MM.1S (cell line): ENCODE measurements at regions not wholly inside any gene's neighbourhood (a gene's known extent, or its start where the extent isn't known, plus 50 kb on each side); places are given as distances from the start of the nearest gene placed in this dataset.

Experiments
- DNase-seq: peaks from one replicate; pipeline ENCODE4 v3.0.0-alpha.2; 2015
- H2AFZ ChIP-seq: fragments of 300-600 bp; sonication (generic); 2 replicates; pipeline ENCODE4 v1.6.0; 2016; ENCODE audit warnings: antibody characterized with exemption, low read length
- H3F3A ChIP-seq: fragments of 300-600 bp; sonication (generic); 2 replicates; pipeline ENCODE4 v1.6.1; 2016; ENCODE audit warnings: mild to moderate bottlenecking, antibody characterized with exemption, low read length, moderate library complexity, mixed read lengths; ENCODE audit not compliant: insufficient read depth
- H3K27ac ChIP-seq: fragments of 300-600 bp; sonication (generic); 2 replicates; pipeline ENCODE4 v1.5.1; 2016; ENCODE audit warnings: mild to moderate bottlenecking, low read length
- H3K27me3 ChIP-seq: fragments of 300-600 bp; sonication (generic); replicated peaks from 2 replicates; pipeline ENCODE4 v1.6.0; 2016; ENCODE audit warnings: low read length; ENCODE audit not compliant: insufficient read depth
- H3K36me3 ChIP-seq: fragments of 300-600 bp; sonication (generic); replicated peaks from 2 replicates; pipeline ENCODE4 v1.6.1; 2016; ENCODE audit warnings: mild to moderate bottlenecking, low read length, mixed read lengths; ENCODE audit not compliant: insufficient read depth
- H3K4me1 ChIP-seq: fragments of 300-600 bp; sonication (generic); 2 replicates; pipeline ENCODE4 v1.6.1; 2016; ENCODE audit warnings: low read length, mixed read lengths
- H3K4me2 ChIP-seq: fragments of 300-600 bp; sonication (generic); 2 replicates; pipeline ENCODE4 v1.6.0; 2016; ENCODE audit warnings: low read depth, low read length
- H3K4me3 ChIP-seq: fragments of 300-600 bp; sonication (generic); 2 replicates; pipeline ENCODE4 v1.5.1; 2016; ENCODE audit warnings: low read length, mixed read lengths
- H3K79me2 ChIP-seq: fragments of 300-600 bp; sonication (generic); 2 replicates; pipeline ENCODE4 v1.6.1; 2016; ENCODE audit warnings: mixed run types, low read length, mixed read lengths
- H3K9ac ChIP-seq: fragments of 300-600 bp; sonication (generic); 2 replicates; pipeline ENCODE4 v1.6.1; 2016; ENCODE audit warnings: low read length, mixed read lengths
- H3K9me2 ChIP-seq: fragments of 300-600 bp; sonication (generic); replicated peaks from 2 replicates; pipeline ENCODE4 v1.6.1; 2016; ENCODE audit warnings: mild to moderate bottlenecking, low read length, mixed read lengths; ENCODE audit not compliant: insufficient read depth
- H3K9me3 ChIP-seq: fragments of 300-600 bp; sonication (generic); replicated peaks from 2 replicates; pipeline ENCODE4 v1.6.1; 2016; ENCODE audit warnings: mild to moderate bottlenecking, low read length, mixed read lengths; ENCODE audit not compliant: insufficient read depth
- H4K20me1 ChIP-seq: fragments of 300-600 bp; sonication (generic); 2 replicates; pipeline ENCODE4 v1.6.1; 2016; ENCODE audit warnings: mild to moderate bottlenecking, low read length, moderate library complexity, mixed read lengths; ENCODE audit not compliant: insufficient read depth
- EZH2 ChIP-seq: fragments of 300-600 bp; sonication (generic); optimal IDR thresholded peaks from 2 replicates; pipeline ENCODE3; 2017; ENCODE audit warnings: low read depth, mild to moderate bottlenecking, antibody characterized with exemption, low read length, mixed read lengths
- EZH2phosphoT487 ChIP-seq: fragments of 300-600 bp; sonication (generic); IDR thresholded peaks from 2 replicates; pipeline ENCODE4 v1.6.1; 2018; ENCODE audit warnings: antibody characterized with exemption, low read length
- TF ChIP-seq, protein P1 (sequence below): fragments of 300-600 bp; sonication (generic); IDR thresholded peaks from 2 replicates; pipeline ENCODE4 v1.5.1; 2016; ENCODE audit warnings: antibody characterized with exemption, low read length, mixed read lengths

DNA sequence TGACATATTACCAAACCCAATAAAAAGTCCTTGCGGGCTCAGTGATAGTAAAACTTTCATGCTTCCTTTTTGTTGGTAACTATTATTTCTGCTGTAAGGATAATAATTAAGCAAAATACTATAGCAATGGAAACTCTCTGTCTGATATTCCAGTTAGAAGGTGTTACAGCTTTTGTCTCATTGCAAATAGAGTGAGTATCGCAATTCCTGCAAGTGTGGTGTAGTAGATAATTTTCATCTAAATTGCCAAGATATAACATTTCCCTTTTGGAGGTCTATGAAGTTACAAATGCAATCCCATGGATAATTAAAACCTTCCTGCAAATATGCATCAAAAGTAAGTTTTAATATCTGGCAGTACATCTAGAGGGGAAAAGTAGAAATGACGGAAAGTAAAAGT, 88.7 kb upstream of the CD93 start:
- H4K20me1 ChIP-seq = no peaks in the 10 kb centered on the region
- no peaks in the 10 kb centered on the region for H3K9me2 ChIP-seq
- DNase-seq = no peak

DNA sequence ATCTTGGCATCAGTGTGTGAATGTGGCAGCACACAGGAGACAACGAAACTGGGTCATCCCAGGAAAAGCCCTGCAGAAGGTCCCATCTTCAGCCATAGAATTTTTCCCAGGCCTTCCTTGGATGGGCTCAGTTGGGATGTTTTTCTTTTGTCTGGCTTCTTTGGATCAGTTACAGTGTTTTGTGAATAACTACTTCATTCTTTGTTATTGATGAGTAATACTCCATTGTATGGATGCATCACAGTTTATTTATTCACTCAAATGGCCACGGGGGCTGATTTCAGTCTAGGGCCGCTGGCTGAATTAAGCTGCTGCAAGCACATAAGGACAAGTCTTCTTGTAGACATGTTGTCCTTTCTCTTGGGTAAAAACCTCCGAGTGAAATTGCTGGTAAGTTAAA, 81.3 kb upstream of the CD93 start:
- no peaks in the 10 kb centered on the region for H3K79me2 ChIP-seq
- no peaks in the 10 kb centered on the region for H4K20me1 ChIP-seq
- no peak overlapping the region for H3K9ac ChIP-seq
- H3K9me3 ChIP-seq = no peaks in the 10 kb centered on the region
- no peaks in the 10 kb centered on the region for H3K9me2 ChIP-seq
- no peaks in the 10 kb centered on the region for H3F3A ChIP-seq
- H3K4me3 ChIP-seq = no peak overlapping the region
- H2AFZ ChIP-seq = no peak overlapping the region
- no peaks in the 10 kb centered on the region for H3K36me3 ChIP-seq
- TF ChIP-seq, protein P1, sequence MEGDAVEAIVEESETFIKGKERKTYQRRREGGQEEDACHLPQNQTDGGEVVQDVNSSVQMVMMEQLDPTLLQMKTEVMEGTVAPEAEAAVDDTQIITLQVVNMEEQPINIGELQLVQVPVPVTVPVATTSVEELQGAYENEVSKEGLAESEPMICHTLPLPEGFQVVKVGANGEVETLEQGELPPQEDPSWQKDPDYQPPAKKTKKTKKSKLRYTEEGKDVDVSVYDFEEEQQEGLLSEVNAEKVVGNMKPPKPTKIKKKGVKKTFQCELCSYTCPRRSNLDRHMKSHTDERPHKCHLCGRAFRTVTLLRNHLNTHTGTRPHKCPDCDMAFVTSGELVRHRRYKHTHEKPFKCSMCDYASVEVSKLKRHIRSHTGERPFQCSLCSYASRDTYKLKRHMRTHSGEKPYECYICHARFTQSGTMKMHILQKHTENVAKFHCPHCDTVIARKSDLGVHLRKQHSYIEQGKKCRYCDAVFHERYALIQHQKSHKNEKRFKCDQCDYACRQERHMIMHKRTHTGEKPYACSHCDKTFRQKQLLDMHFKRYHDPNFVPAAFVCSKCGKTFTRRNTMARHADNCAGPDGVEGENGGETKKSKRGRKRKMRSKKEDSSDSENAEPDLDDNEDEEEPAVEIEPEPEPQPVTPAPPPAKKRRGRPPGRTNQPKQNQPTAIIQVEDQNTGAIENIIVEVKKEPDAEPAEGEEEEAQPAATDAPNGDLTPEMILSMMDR = no peak
- TF ChIP-seq EZH2phosphoT487 (no peak), EZH2 (no peak)
- no peaks in the 10 kb centered on the region for H3K4me1 ChIP-seq
- DNase-seq = no peak
- no peak overlapping the region for H3K4me2 ChIP-seq
- no peaks in the 10 kb centered on the region for H3K27me3 ChIP-seq
- H3K27ac ChIP-seq = no peak overlapping the region

More for the DNA sequence above, 88.7 kb upstream of the CD93 start:
- Histone ChIP-seq H3K4me1 (no peaks in the 10 kb centered on the region), H3K9me3 (no peaks in the 10 kb centered on the region), H3K4me3 (no peak overlapping the region), H3K79me2 (no peaks in the 10 kb centered on the region), H3K4me2 (no peak overlapping the region), H3K27me3 (no peaks in the 10 kb centered on the region), H3K36me3 (no peaks in the 10 kb centered on the region), H3F3A (no peaks in the 10 kb centered on the region), H2AFZ (no peak overlapping the region), H3K27ac (no peak overlapping the region), H3K9ac (no peak overlapping the region)
- TF ChIP-seq EZH2 (no peak), EZH2phosphoT487 (no peak)
- TF ChIP-seq, protein P1 = no peak

DNA sequence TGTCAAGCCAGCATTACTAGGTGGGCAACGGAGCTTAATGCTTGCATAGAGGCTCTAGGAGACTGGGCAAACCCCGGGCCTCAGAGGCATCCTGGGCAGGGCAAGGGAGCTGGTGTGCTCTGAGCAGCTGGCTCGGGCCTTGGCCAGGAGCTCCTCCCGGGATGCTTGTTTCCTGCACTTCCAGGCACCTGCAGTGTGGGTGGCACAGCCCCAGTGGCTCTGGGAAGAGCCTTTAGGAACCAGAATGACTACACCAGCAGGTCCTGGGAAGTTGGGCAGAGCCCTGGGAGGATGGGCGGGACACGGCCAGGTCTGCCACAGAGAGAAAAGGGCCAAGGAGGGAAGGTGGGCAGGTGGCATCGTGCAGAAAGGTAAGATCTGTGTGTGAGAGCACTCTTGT, 80.4 kb upstream of the CD93 start:
- no peaks in the 10 kb centered on the region for H3K27me3 ChIP-seq
- DNase-seq = no peak

More for the DNA sequence above, 80.4 kb upstream of the CD93 start:
- no peaks in the 10 kb centered on the region for H3K79me2 ChIP-seq
- H3K9ac ChIP-seq = no peak overlapping the region
- no peaks in the 10 kb centered on the region for H3K4me1 ChIP-seq
- H3K27ac ChIP-seq = no peak overlapping the region
- H3K4me3 ChIP-seq = no peak overlapping the region
- H2AFZ ChIP-seq = no peak overlapping the region
- TF ChIP-seq EZH2phosphoT487 = no peak
- TF ChIP-seq EZH2 = no peak
- TF ChIP-seq, protein P1 = no peak
- H4K20me1 ChIP-seq = no peaks in the 10 kb centered on the region
- no peaks in the 10 kb centered on the region for H3K9me2 ChIP-seq
- no peaks in the 10 kb centered on the region for H3K9me3 ChIP-seq
- H3K36me3 ChIP-seq = no peaks in the 10 kb centered on the region
- H3K4me2 ChIP-seq = no peak overlapping the region
- H3F3A ChIP-seq = no peaks in the 10 kb centered on the region
